ENCODE measurements at regions not wholly inside any gene's neighbourhood (a gene's known extent, or its start where the extent isn't known, plus 50 kb on each side); places are given as distances from the start of the nearest gene placed in this dataset.

DNA sequence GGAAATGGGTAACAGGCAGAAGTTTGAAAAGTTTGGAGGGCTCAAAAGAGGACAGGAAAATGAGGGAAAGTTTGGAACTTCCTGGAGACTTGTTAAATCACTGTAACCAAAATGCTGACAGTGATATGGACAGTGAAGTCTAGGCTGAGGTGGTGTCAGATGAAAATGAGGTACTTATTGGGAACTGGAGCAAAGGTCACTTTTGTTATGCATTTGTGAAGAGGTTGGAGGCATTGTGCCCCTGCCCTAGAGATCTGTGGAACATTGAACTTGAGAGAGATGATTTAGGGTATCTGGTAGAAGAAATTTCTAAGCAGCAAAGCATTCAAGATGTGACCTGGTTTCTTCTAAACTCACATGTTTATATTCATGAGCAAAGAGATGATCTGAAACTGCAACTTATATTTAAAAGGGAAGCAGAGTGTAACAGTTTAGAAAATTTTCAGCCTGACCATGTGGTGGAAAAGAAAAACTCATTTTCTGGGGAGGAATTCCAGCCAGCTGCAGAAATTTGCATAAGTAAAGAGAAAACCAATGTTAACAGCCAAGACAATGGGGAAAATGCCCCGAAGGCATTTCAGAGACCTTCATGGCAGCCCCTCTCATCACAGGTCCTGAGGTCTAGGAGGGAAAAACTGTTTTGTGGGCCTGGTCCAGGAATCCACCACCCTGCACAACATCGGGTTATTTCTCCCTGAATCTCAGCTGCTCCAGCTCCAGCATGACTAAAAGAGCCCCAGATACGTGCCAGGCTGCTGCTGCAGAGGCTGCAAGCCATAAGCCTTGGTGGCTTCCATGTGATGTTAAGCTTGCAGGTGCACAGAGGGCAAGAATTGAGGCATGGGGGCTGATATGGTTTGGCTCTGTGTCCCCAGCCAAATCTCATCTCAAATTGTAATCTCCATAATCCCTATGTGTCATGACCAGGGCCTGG lies 632.5 kb upstream of the GNPDA2 start:
- TF ChIP-seq, protein P1, sequence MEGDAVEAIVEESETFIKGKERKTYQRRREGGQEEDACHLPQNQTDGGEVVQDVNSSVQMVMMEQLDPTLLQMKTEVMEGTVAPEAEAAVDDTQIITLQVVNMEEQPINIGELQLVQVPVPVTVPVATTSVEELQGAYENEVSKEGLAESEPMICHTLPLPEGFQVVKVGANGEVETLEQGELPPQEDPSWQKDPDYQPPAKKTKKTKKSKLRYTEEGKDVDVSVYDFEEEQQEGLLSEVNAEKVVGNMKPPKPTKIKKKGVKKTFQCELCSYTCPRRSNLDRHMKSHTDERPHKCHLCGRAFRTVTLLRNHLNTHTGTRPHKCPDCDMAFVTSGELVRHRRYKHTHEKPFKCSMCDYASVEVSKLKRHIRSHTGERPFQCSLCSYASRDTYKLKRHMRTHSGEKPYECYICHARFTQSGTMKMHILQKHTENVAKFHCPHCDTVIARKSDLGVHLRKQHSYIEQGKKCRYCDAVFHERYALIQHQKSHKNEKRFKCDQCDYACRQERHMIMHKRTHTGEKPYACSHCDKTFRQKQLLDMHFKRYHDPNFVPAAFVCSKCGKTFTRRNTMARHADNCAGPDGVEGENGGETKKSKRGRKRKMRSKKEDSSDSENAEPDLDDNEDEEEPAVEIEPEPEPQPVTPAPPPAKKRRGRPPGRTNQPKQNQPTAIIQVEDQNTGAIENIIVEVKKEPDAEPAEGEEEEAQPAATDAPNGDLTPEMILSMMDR (conservative IDR thresholded peaks at IDR 0.05; ENCODE audit: low read depth, low read length) = no peak
- no peak for TF ChIP-seq RFX5 (IDR thresholded peaks at IDR 0.05; ENCODE audit: low read depth, low read length)

All from IMR-90 (cell line).